GM19395 (cell line): ENCODE measurements at regions not wholly inside any gene's neighbourhood (a gene's known extent, or its start where the extent isn't known, plus 50 kb on each side); places are given as distances from the start of the nearest gene placed in this dataset.

Experiments used
- ATAC-seq: cut with Tn5 transposase; IDR thresholded peaks from one replicate; pipeline ENCODE4 v1.9.1; 2021; ENCODE audit warnings: mild to moderate bottlenecking, moderate library complexity; ENCODE audit not compliant: unreplicated experiment

- no peak for ATAC-seq
These were observed 224.1 kb downstream of the BCAT1 start for GRCh38 chr12:24724814-24725213.

GRCh38 chr12:24723759-24724158 lies 225.1 kb downstream of the BCAT1 start:
- ATAC-seq, result no peak

- ATAC-seq, result no peak
These were observed 227.7 kb downstream of the BCAT1 start for GRCh38 chr12:24721191-24721590.

GRCh38 chr12:24719293-24719721 lies 229.6 kb downstream of the BCAT1 start:
- peak; percentile 92 for ATAC-seq

- no peak for ATAC-seq
These were observed 230.3 kb downstream of the BCAT1 start for GRCh38 chr12:24718617-24719016.

- ATAC-seq, result no peak
These were observed 234.7 kb downstream of the BCAT1 start for GRCh38 chr12:24714237-24714636.

GRCh38 chr12:24711056-24712008 lies 237.6 kb downstream of the BCAT1 start:
- ATAC-seq, result no peak

- ATAC-seq, result no peak
These were observed 239.7 kb downstream of the BCAT1 start for GRCh38 chr12:24709216-24709615.

- ATAC-seq, result no peak
These were observed 240.2 kb downstream of the BCAT1 start for GRCh38 chr12:24708718-24709117.

- ATAC-seq, result no peak
These were observed 240.9 kb downstream of the BCAT1 start for GRCh38 chr12:24708043-24708442.

GRCh38 chr12:24707334-24707733 lies 241.6 kb downstream of the BCAT1 start:
- no peak for ATAC-seq

GRCh38 chr12:24705741-24706358 lies 243.1 kb downstream of the BCAT1 start:
- ATAC-seq, result peak; percentile 99

- ATAC-seq, result peak; percentile 20
These were observed 243.7 kb downstream of the BCAT1 start for GRCh38 chr12:24705216-24705615.

- no peak for ATAC-seq
These were observed 247.6 kb downstream of the BCAT1 start for GRCh38 chr12:24701343-24701742.

- no peak for ATAC-seq
These were observed 249.9 kb downstream of the BCAT1 start for GRCh38 chr12:24698972-24699371.

GRCh38 chr12:24697769-24698168 lies 251.1 kb downstream of the BCAT1 start:
- no peak for ATAC-seq

GRCh38 chr12:24697295-24697694 lies 251.6 kb downstream of the BCAT1 start:
- ATAC-seq, result no peak

- no peak for ATAC-seq
These were observed 252.1 kb downstream of the BCAT1 start for GRCh38 chr12:24696800-24697199.

- no peak for ATAC-seq
These were observed 253.1 kb downstream of the BCAT1 start for GRCh38 chr12:24695657-24696329.

GRCh38 chr12:24695103-24695502 lies 253.8 kb downstream of the BCAT1 start:
- no peak for ATAC-seq

- ATAC-seq, result no peak
These were observed 260.3 kb downstream of the BCAT1 start for GRCh38 chr12:24688601-24689000.

- ATAC-seq, result no peak
These were observed 267.3 kb downstream of the BCAT1 start for GRCh38 chr12:24681570-24681969.
